ENCODE measurements at regions not wholly inside any gene's neighbourhood (a gene's known extent, or its start where the extent isn't known, plus 50 kb on each side); places are given as distances from the start of the nearest gene placed in this dataset.
"Not testable (repeated sequence)": the region's sequence is repeated elsewhere in the genome, so short reads cannot be mapped to it uniquely, and the experiment has no call there.

- DNase-seq (ENCODE audit: low read depth): no peak
- H3K4me3 ChIP-seq (ENCODE audit: low read depth, low read length): no peak overlapping the region
- TF ChIP-seq, protein P1, sequence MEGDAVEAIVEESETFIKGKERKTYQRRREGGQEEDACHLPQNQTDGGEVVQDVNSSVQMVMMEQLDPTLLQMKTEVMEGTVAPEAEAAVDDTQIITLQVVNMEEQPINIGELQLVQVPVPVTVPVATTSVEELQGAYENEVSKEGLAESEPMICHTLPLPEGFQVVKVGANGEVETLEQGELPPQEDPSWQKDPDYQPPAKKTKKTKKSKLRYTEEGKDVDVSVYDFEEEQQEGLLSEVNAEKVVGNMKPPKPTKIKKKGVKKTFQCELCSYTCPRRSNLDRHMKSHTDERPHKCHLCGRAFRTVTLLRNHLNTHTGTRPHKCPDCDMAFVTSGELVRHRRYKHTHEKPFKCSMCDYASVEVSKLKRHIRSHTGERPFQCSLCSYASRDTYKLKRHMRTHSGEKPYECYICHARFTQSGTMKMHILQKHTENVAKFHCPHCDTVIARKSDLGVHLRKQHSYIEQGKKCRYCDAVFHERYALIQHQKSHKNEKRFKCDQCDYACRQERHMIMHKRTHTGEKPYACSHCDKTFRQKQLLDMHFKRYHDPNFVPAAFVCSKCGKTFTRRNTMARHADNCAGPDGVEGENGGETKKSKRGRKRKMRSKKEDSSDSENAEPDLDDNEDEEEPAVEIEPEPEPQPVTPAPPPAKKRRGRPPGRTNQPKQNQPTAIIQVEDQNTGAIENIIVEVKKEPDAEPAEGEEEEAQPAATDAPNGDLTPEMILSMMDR (IDR thresholded peaks at IDR 0.05; ENCODE audit: insufficient read depth, low read depth, low read length): no peak
Observed at GRCh38 chr6:68087399-68088133, 547.5 kb upstream of the ADGRB3 start.

DNA sequence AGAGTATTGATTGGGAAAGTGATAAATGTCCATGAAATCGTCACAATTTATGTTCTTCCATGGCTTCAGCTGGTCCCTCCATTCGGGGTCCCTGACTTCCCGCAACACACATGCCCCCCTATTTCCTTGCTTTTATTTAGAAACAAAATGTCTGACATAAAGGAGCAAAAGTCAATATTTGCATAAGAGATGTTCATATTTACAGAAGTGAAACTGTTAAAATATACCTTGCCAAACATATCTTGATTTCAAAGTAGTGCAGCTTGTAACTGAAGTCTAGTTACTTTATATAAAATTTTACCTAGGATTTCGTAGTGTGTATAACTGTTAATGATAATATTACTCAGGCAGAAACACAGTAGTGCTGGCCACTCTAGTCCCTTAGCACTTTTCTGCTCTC lies 548.9 kb upstream of the ADGRB3 start:
- no peak overlapping the region for H3K4me3 ChIP-seq (ENCODE audit: low read depth, low read length)
- no peak for DNase-seq (ENCODE audit: low read depth)
- TF ChIP-seq, protein P1 (IDR thresholded peaks at IDR 0.05; ENCODE audit: insufficient read depth, low read depth, low read length): no peak

GRCh38 chr6:68085599-68085998 lies 549.5 kb upstream of the ADGRB3 start:
- not testable (repeated sequence) for DNase-seq (ENCODE audit: low read depth); H3K4me3 ChIP-seq (ENCODE audit: low read depth, low read length)

DNA sequence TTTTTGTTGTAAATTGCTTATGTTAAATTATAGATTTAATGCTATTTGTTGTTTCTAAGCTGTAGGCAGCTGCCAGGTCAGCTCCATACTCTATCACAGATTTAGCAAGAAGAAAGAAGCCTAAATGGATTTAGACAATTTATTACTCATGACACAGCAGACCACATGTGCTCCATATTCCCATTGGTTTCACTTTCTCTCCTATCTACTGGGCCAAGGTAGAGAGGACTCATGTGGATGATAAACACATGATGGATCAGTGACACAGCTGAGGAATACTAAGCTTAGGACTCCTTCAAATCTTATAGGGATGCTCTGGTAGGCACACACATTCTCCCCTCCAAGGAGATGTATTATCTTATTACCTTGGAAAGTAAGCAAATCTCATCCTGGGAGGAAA lies 553.0 kb upstream of the ADGRB3 start:
- DNase-seq (ENCODE audit: low read depth): no peak
- TF ChIP-seq, protein P1 (IDR thresholded peaks at IDR 0.05; ENCODE audit: insufficient read depth, low read depth, low read length): no peak
- no peak overlapping the region for H3K4me3 ChIP-seq (ENCODE audit: low read depth, low read length)

- no peak for DNase-seq (ENCODE audit: low read depth)
- H3K4me3 ChIP-seq (ENCODE audit: low read depth, low read length): no peak overlapping the region
- TF ChIP-seq, protein P1 (IDR thresholded peaks at IDR 0.05; ENCODE audit: insufficient read depth, low read depth, low read length): no peak
Observed at GRCh38 chr6:68080074-68080473, 555.0 kb upstream of the ADGRB3 start.

- DNase-seq (ENCODE audit: low read depth): no peak
- TF ChIP-seq, protein P1 (IDR thresholded peaks at IDR 0.05; ENCODE audit: insufficient read depth, low read depth, low read length): no peak
- H3K4me3 ChIP-seq (ENCODE audit: low read depth, low read length): no peak overlapping the region
Observed at GRCh38 chr6:68077661-68078060, 557.4 kb upstream of the ADGRB3 start.

DNA sequence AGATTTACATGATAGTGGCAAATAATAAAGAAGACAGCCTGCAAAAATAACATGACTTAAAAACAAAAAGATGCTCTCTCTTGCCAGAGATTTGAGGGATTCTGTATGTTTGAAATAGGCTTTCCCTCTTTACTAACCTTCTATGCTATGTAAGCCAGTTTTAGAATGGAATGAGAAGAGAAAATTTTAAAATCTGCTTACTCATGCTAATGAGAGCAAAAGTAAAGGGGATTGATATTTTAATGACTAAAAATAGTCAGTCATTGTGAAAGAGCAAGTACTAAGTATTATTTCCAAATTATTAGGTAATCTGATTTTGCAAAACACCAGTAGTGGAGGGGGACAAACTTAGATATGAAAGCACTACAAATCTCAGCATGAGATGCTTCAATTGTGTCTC lies 563.3 kb upstream of the ADGRB3 start:
- TF ChIP-seq, protein P1 (IDR thresholded peaks at IDR 0.05; ENCODE audit: insufficient read depth, low read depth, low read length): no peak
- H3K4me3 ChIP-seq (ENCODE audit: low read depth, low read length): no peak overlapping the region
- no peak for DNase-seq (ENCODE audit: low read depth)
